ENCODE measurements at regions not wholly inside any gene's neighbourhood (a gene's known extent, or its start where the extent isn't known, plus 50 kb on each side); places are given as distances from the start of the nearest gene placed in this dataset.

DNA sequence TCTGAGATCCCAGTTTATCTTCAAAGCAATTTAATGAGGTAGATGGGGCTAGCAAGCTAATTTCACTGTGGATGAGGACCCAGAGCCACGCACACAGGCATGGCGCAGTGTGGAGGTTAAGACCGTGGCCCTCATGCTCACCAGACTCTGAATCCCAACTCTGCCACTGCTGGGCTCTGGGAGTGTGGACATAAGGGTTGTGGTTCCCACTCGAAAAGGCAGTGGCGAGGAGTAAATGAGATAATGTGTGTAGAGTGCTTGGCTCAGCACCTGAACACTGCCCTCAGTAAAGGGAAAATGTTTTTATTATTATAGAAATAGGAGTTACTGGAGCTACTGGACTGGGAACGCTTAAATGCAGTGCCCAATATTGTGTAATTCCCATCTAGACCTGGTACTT, 243.5 kb upstream of the TPM1 start:
- TF ChIP-seq CTCF (IDR thresholded peaks at IDR 0.05; ENCODE audit: poor library complexity, severe bottlenecking) (no peak), POLR2AphosphoS5 (IDR thresholded peaks at IDR 0.05) (no peak), EP300 (conservative IDR thresholded peaks at IDR 0.05; ENCODE audit: poor library complexity, severe bottlenecking) (no peak), EZH2 (IDR thresholded peaks at IDR 0.05; ENCODE audit: borderline replicate concordance, insufficient read depth, low read length, poor library complexity, severe bottlenecking) (no peak), RAD21 (conservative IDR thresholded peaks at IDR 0.05) (no peak), MXI1 (conservative IDR thresholded peaks at IDR 0.05; ENCODE audit: poor library complexity, severe bottlenecking) (no peak), TAF1 (IDR thresholded peaks at IDR 0.05; ENCODE audit: low read depth) (no peak), SMC3 (conservative IDR thresholded peaks at IDR 0.05; ENCODE audit: poor library complexity) (no peak)
- TF ChIP-seq, protein P1, sequence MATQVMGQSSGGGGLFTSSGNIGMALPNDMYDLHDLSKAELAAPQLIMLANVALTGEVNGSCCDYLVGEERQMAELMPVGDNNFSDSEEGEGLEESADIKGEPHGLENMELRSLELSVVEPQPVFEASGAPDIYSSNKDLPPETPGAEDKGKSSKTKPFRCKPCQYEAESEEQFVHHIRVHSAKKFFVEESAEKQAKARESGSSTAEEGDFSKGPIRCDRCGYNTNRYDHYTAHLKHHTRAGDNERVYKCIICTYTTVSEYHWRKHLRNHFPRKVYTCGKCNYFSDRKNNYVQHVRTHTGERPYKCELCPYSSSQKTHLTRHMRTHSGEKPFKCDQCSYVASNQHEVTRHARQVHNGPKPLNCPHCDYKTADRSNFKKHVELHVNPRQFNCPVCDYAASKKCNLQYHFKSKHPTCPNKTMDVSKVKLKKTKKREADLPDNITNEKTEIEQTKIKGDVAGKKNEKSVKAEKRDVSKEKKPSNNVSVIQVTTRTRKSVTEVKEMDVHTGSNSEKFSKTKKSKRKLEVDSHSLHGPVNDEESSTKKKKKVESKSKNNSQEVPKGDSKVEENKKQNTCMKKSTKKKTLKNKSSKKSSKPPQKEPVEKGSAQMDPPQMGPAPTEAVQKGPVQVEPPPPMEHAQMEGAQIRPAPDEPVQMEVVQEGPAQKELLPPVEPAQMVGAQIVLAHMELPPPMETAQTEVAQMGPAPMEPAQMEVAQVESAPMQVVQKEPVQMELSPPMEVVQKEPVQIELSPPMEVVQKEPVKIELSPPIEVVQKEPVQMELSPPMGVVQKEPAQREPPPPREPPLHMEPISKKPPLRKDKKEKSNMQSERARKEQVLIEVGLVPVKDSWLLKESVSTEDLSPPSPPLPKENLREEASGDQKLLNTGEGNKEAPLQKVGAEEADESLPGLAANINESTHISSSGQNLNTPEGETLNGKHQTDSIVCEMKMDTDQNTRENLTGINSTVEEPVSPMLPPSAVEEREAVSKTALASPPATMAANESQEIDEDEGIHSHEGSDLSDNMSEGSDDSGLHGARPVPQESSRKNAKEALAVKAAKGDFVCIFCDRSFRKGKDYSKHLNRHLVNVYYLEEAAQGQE (IDR thresholded peaks at IDR 0.05; ENCODE audit: borderline replicate concordance), result no peak
